ENCODE measurements at regions not wholly inside any gene's neighbourhood (a gene's known extent, or its start where the extent isn't known, plus 50 kb on each side); places are given as distances from the start of the nearest gene placed in this dataset.

DNA sequence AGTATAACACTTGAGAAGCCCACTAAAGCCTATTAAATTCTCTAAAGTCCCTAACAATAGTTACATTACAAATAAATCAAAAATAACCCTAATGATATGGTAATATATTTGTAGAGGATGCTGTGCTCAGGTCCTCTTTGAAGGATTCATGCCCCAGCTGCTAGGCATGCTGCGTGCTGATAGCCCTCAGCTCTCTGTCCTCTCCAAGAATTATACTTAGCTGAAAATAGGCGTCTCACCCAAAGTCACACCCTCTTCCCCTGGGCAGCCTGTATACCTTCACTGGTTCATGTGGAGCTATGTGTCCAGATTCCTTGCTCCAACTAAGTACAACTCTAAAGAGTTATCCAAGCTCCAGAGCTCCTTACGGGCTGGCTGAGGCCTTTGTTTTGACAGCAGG is 312.5 kb upstream of the ZNF385D start:
- Mint-ChIP-seq H3K36me3 (no peaks in the 10 kb centered on the region), H3K27ac (no peak overlapping the region), H3K4me1 (no peaks in the 10 kb centered on the region), H3K27me3 (ENCODE audit: low read depth in 2 of 2) (no peaks in the 10 kb centered on the region), H3K4me3 (no peak overlapping the region), H3K9me3 (peaks cover 18 to 27% of the 10 kb centered on the region in 2 donors)
- Histone ChIP-seq H3K4me3 (ENCODE audit: low read length) (no peak overlapping the region), H3K27me3 (ENCODE audit: control insufficient read depth, insufficient read depth, low read length) (no peaks in the 10 kb centered on the region), H3K4me1 (ENCODE audit: control insufficient read depth, insufficient read depth, low read length) (no peaks in the 10 kb centered on the region), H3K27ac (ENCODE audit: low read length) (no peak overlapping the region), H3K36me3 (ENCODE audit: control insufficient read depth, insufficient read depth, low read length) (no peaks in the 10 kb centered on the region), H3K9me3 (ENCODE audit: control insufficient read depth, insufficient read depth, low read length) (peaks cover 4% of the 10 kb centered on the region)
- WGBS (ENCODE audit: insufficient coverage): 81% methylated on average over 3 of the region's 3 CpGs
- DNase-seq: no peak
- intact Hi-C loops (cut with micrococcal nuclease): no loop called here
- TF ChIP-seq, protein P1, sequence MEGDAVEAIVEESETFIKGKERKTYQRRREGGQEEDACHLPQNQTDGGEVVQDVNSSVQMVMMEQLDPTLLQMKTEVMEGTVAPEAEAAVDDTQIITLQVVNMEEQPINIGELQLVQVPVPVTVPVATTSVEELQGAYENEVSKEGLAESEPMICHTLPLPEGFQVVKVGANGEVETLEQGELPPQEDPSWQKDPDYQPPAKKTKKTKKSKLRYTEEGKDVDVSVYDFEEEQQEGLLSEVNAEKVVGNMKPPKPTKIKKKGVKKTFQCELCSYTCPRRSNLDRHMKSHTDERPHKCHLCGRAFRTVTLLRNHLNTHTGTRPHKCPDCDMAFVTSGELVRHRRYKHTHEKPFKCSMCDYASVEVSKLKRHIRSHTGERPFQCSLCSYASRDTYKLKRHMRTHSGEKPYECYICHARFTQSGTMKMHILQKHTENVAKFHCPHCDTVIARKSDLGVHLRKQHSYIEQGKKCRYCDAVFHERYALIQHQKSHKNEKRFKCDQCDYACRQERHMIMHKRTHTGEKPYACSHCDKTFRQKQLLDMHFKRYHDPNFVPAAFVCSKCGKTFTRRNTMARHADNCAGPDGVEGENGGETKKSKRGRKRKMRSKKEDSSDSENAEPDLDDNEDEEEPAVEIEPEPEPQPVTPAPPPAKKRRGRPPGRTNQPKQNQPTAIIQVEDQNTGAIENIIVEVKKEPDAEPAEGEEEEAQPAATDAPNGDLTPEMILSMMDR (IDR thresholded peaks at IDR 0.05): no peak
- ATAC-seq: no peak

DNA sequence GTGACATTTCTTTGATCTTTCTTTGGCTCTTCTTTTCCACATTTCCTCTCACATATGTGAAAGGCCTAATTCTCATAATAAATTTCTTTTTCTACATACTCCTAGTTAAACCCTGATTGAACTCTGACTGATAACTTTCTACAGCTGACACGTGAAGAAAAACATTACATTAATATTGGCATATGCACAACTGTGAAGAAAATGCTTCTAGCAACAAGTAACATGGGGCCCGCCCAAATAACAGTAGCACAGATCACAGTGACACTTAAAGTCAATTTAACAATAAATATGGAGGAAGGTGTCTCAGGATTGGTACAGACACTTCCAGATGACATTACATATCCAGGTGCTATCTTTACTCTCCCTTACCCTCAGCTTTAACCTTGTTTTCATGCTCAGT is 317.6 kb upstream of the ZNF385D start:
- WGBS (ENCODE audit: insufficient coverage): 78% methylated on average over 2 of the region's 2 CpGs

DNA sequence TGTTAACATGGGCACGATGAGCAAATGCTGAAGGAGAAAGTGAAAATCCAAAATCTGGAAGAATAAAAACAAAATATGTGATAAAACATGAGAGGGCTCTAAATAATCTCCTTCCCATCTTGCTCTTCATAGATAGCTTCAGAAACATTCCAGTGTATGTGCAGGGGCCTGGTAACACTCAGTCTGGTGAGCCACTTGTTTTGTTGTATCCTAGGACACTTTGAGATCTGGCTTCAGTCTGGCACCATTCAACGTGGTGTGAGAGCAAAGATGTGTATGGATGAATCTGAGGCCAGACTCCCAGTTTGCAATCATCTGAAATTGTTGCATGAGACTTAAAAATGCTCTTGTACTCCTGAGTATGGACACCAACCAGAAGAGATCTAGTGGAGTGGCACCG is 337.2 kb upstream of the ZNF385D start:
- TF ChIP-seq, protein P1 (IDR thresholded peaks at IDR 0.05): no peak
- intact Hi-C loops (cut with micrococcal nuclease): no loop called here
- no peak for DNase-seq

More for the DNA sequence above, 317.6 kb upstream of the ZNF385D start:
- ATAC-seq (no peak), DNase-seq (no peak)
- Mint-ChIP-seq H3K4me3 (no peak overlapping the region), H3K36me3 (no peaks in the 10 kb centered on the region), H3K4me1 (no peaks in the 10 kb centered on the region), H3K27ac (no peak overlapping the region), H3K27me3 (ENCODE audit: low read depth in 2 of 2) (no peaks in the 10 kb centered on the region), H3K9me3 (peaks cover 21 to 26% of the 10 kb centered on the region in 2 donors)
- H3K36me3 ChIP-seq (ENCODE audit: control insufficient read depth, insufficient read depth, low read length): no peaks in the 10 kb centered on the region
- no peaks in the 10 kb centered on the region for H3K4me1 ChIP-seq (ENCODE audit: control insufficient read depth, insufficient read depth, low read length)
- no peak overlapping the region for H3K27ac ChIP-seq (ENCODE audit: low read length)
- no peak overlapping the region for H3K4me3 ChIP-seq (ENCODE audit: low read length)
- intact Hi-C loops (cut with micrococcal nuclease): no loop called here
- TF ChIP-seq, protein P1 (IDR thresholded peaks at IDR 0.05): no peak
- peaks cover 1% of the 10 kb centered on the region for H3K9me3 ChIP-seq (ENCODE audit: control insufficient read depth, insufficient read depth, low read length)
- H3K27me3 ChIP-seq (ENCODE audit: control insufficient read depth, insufficient read depth, low read length): no peaks in the 10 kb centered on the region

DNA sequence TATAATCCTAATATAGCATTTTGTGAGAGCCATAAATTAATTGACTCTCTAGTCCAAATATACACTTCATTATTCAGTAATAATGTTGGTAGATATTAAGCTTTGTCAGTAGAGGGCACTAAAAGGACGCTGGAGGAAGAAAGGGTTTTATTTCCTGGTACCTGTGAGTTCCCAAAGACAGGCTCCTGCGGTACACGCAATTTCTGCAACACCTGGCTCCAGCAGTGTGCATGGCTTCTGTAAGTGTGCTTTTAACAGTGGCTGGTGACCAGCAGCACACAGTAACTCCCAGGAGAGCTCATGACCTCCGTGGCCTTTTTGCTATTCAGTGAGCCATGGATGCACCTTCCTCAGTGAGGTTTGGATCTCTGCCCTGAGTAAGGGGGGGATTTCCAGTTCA is 338.3 kb upstream of the ZNF385D start:
- ATAC-seq (no peak), DNase-seq (no peak)
- no peaks in the 10 kb centered on the region for H3K36me3 ChIP-seq (ENCODE audit: control insufficient read depth, insufficient read depth, low read length)
- H3K4me3 Mint-ChIP-seq: no peak overlapping the region
- no peaks in the 10 kb centered on the region for H3K9me3 ChIP-seq (ENCODE audit: control insufficient read depth, insufficient read depth, low read length)
- H3K27me3 ChIP-seq (ENCODE audit: control insufficient read depth, insufficient read depth, low read length): no peaks in the 10 kb centered on the region
- TF ChIP-seq, protein P1 (IDR thresholded peaks at IDR 0.05): no peak
- no peaks in the 10 kb centered on the region for H3K4me1 ChIP-seq (ENCODE audit: control insufficient read depth, insufficient read depth, low read length)
- H3K36me3 Mint-ChIP-seq: no peaks in the 10 kb centered on the region
- H3K27ac Mint-ChIP-seq: no peak overlapping the region
- intact Hi-C loops (cut with micrococcal nuclease): no loop called here
- H3K9me3 Mint-ChIP-seq: peaks cover under 1 to 4% of the 10 kb centered on the region in 2 donors
- 4% methylated on average over 4 of the region's 4 CpGs for WGBS (ENCODE audit: insufficient coverage)
- no peak overlapping the region for H3K4me3 ChIP-seq (ENCODE audit: low read length)
- H3K4me1 Mint-ChIP-seq: no peaks in the 10 kb centered on the region
- H3K27ac ChIP-seq (ENCODE audit: low read length): no peak overlapping the region
- no peaks in the 10 kb centered on the region for H3K27me3 Mint-ChIP-seq (ENCODE audit: low read depth in 2 of 2)

More for the DNA sequence above, 337.2 kb upstream of the ZNF385D start:
- Histone ChIP-seq H3K4me1 (ENCODE audit: control insufficient read depth, insufficient read depth, low read length) (no peaks in the 10 kb centered on the region), H3K4me3 (ENCODE audit: low read length) (no peak overlapping the region), H3K27ac (ENCODE audit: low read length) (no peak overlapping the region), H3K36me3 (ENCODE audit: control insufficient read depth, insufficient read depth, low read length) (no peaks in the 10 kb centered on the region), H3K9me3 (ENCODE audit: control insufficient read depth, insufficient read depth, low read length) (no peaks in the 10 kb centered on the region), H3K27me3 (ENCODE audit: control insufficient read depth, insufficient read depth, low read length) (no peaks in the 10 kb centered on the region)
- no peak overlapping the region for H3K27ac Mint-ChIP-seq
- no peaks in the 10 kb centered on the region for H3K4me1 Mint-ChIP-seq
- H3K36me3 Mint-ChIP-seq: no peaks in the 10 kb centered on the region
- no peak overlapping the region for H3K4me3 Mint-ChIP-seq
- H3K9me3 Mint-ChIP-seq: peaks cover 3 to 5% of the 10 kb centered on the region in 2 donors
- ATAC-seq: no peak
- H3K27me3 Mint-ChIP-seq (ENCODE audit: low read depth in 2 of 2): no peaks in the 10 kb centered on the region
- 70% methylated on average over 3 of the region's 3 CpGs for WGBS (ENCODE audit: insufficient coverage)
